HL-60 (cell line): ENCODE measurements at regions not wholly inside any gene's neighbourhood (a gene's known extent, or its start where the extent isn't known, plus 50 kb on each side); places are given as distances from the start of the nearest gene placed in this dataset.

Experiments
- DNase-seq, 2 experiments: peaks; one replicate each; pipeline ENCODE4 v3.0.0-alpha.2; 2010 to 2020; ENCODE audit warnings: low read depth in 1 of 2, low spot score in 1 of 2
- H3K27ac ChIP-seq: fragments of 250-450 bp; sonication (Bioruptor Pico); replicated peaks from 2 replicates; pipeline ENCODE4 v1.5.1; 2020; ENCODE audit warnings: mild to moderate bottlenecking, moderate library complexity
- H3K27me3 ChIP-seq: fragments of 250-450 bp; sonication (Bioruptor Pico); 2 replicates; pipeline ENCODE4 v1.5.1; 2021; ENCODE audit warnings: mild to moderate bottlenecking, moderate library complexity; ENCODE audit not compliant: insufficient read depth, poor library complexity, severe bottlenecking
- H3K4me3 ChIP-seq: replicated peaks from 2 replicates; pipeline ENCODE4 v1.5.1; 2011; ENCODE audit warnings: mild to moderate bottlenecking, control low read depth, low read length; ENCODE audit not compliant: insufficient read depth
- CTCF ChIP-seq: IDR thresholded peaks from one replicate; pipeline ENCODE4 v1.5.1; 2011; ENCODE audit warnings: low read length, control low read depth, inconsistent platforms; ENCODE audit not compliant: insufficient read depth
- GABPA ChIP-seq: IDR thresholded peaks from 2 replicates; pipeline ENCODE4 v1.6.1; 2012; ENCODE audit warnings: low read depth
- POLR2AphosphoS5 ChIP-seq: IDR thresholded peaks from 2 replicates; pipeline ENCODE4 v1.6.1; 2012; ENCODE audit warnings: low read depth
- REST ChIP-seq: IDR thresholded peaks from 2 replicates; pipeline ENCODE4 v1.6.1; 2012; ENCODE audit warnings: low read depth; ENCODE audit not compliant: insufficient replicate concordance
- SPI1 ChIP-seq: IDR thresholded peaks from 2 replicates; pipeline ENCODE4 v1.6.1; 2012; ENCODE audit warnings: low read depth, mild to moderate bottlenecking, borderline replicate concordance

- no peak for DNase-seq
- no peak overlapping the region for H3K27ac ChIP-seq
- H3K4me3 ChIP-seq = no peak overlapping the region
- TF ChIP-seq SPI1 (no peak), POLR2AphosphoS5 (no peak), CTCF (no peak), REST (no peak), GABPA (no peak)
- no peaks in the 10 kb centered on the region for H3K27me3 ChIP-seq
Observed at GRCh38 chr3:53401154-53401553, 53.8 kb upstream of the DCP1A start.

- no peak overlapping the region for H3K4me3 ChIP-seq
- peak in 1 of 2 experiments; percentile 19 for DNase-seq
- TF ChIP-seq SPI1 (peak; percentile 61), POLR2AphosphoS5 (no peak)
- no peaks in the 10 kb centered on the region for H3K27me3 ChIP-seq
- no peak overlapping the region for H3K27ac ChIP-seq
Observed at GRCh38 chr3:53402326-53402725, 55.0 kb upstream of the DCP1A start.

GRCh38 chr3:53411371-53411770 lies 64.0 kb upstream of the DCP1A start:
- Histone ChIP-seq H3K27me3 (no peaks in the 10 kb centered on the region), H3K4me3 (no peak overlapping the region), H3K27ac (no peak overlapping the region)
- TF ChIP-seq CTCF (no peak), REST (no peak), SPI1 (no peak), GABPA (no peak), POLR2AphosphoS5 (no peak)
- no peak for DNase-seq

- no peaks in the 10 kb centered on the region for H3K27me3 ChIP-seq
- no peak for DNase-seq
- no peak for TF ChIP-seq REST
- TF ChIP-seq SPI1 = no peak
- no peak for TF ChIP-seq GABPA
- no peak for TF ChIP-seq CTCF
- TF ChIP-seq POLR2AphosphoS5 = no peak
Observed at GRCh38 chr3:53412953-53413352, 65.6 kb upstream of the DCP1A start.

More at GRCh38 chr3:53412953-53413352, 65.6 kb upstream of the DCP1A start:
- no peak overlapping the region for H3K27ac ChIP-seq
- no peak overlapping the region for H3K4me3 ChIP-seq
